Right lobe of liver (tissue), 4 donors: ENCODE measurements at regions not wholly inside any gene's neighbourhood (a gene's known extent, or its start where the extent isn't known, plus 50 kb on each side); places are given as distances from the start of the nearest gene placed in this dataset.

Source experiments
- CTCF ChIP-seq, 4 donors: fragments of 200-600 bp in 3 of 4; fragments of 450-650 bp in 1 of 4; IDR thresholded peaks; one replicate each; pipeline versions ENCODE4 v1.5.1 to v1.8.0; 2016 to 2022; ENCODE audit warnings: antibody characterized with exemption in 4 of 4, mild to moderate bottlenecking in 2 of 4
- POLR2A ChIP-seq: fragments of 450-650 bp; IDR thresholded peaks from one replicate; pipeline ENCODE4 v1.6.1; 2017; ENCODE audit warnings: antibody characterized with exemption, mild to moderate bottlenecking
- donor health status: DM: no; HTN: no; CAD: no.
- donor health status: DM: no; HTN: no; CAD: no.
- donor health status: DM: no; HTN: yes; CAD: no.

GRCh38 chrX:97863261-97863660 is 979.6 kb downstream of the RPA4 start:
- TF ChIP-seq CTCF (IDR thresholded peaks at IDR 0.05) (no peak), POLR2A (no peak)
